Smooth muscle cell (in vitro differentiated cells): ENCODE measurements at regions not wholly inside any gene's neighbourhood (a gene's known extent, or its start where the extent isn't known, plus 50 kb on each side); places are given as distances from the start of the nearest gene placed in this dataset.

Source experiments
- DNase-seq: peaks from one replicate; lab custom pipeline; 2025; ENCODE audit not compliant: unreplicated experiment; lab: John Stamatoyannopoulos, UW
- H2AFZ ChIP-seq: fragments of 200-600 bp; sonication (generic); 2 replicates; pipeline ENCODE4 v1.6.0; 2016; ENCODE audit warnings: antibody characterized with exemption, low read depth, mild to moderate bottlenecking
- H3F3A ChIP-seq: fragments of 200-600 bp; sonication (generic); 2 replicates; pipeline ENCODE4 v1.6.0; 2017; ENCODE audit warnings: antibody characterized with exemption, low read depth
- H3K27ac ChIP-seq: fragments of 200-600 bp; sonication (generic); 2 replicates; pipeline ENCODE4 v1.5.1; 2016; ENCODE audit warnings: low read depth, mild to moderate bottlenecking
- H3K27me3 ChIP-seq: fragments of 200-600 bp; sonication (generic); 2 replicates; pipeline ENCODE4 v1.6.1; 2016; ENCODE audit warnings: low read depth, mild to moderate bottlenecking
- H3K36me3 ChIP-seq: fragments of 200-600 bp; sonication (generic); 2 replicates; pipeline ENCODE4 v1.5.1; 2016; ENCODE audit warnings: low read depth
- H3K4me1 ChIP-seq: fragments of 200-600 bp; sonication (generic); 2 replicates; pipeline ENCODE4 v1.5.1; 2016; ENCODE audit warnings: low read depth
- H3K4me2 ChIP-seq: fragments of 200-600 bp; sonication (generic); 2 replicates; pipeline ENCODE4 v1.6.0; 2016; ENCODE audit warnings: mild to moderate bottlenecking
- H3K4me3 ChIP-seq: fragments of 200-600 bp; sonication (generic); 2 replicates; pipeline ENCODE4 v1.5.1; 2016; ENCODE audit warnings: mild to moderate bottlenecking
- H3K79me2 ChIP-seq: fragments of 200-600 bp; sonication (generic); 2 replicates; pipeline ENCODE4 v1.6.0; 2016; ENCODE audit warnings: low read depth, mild to moderate bottlenecking
- H3K9ac ChIP-seq: fragments of 200-600 bp; sonication (generic); 2 replicates; pipeline ENCODE4 v1.6.0; 2016; ENCODE audit warnings: low read depth
- H3K9me3 ChIP-seq: fragments of 200-600 bp; sonication (generic); replicated peaks from 2 replicates; pipeline ENCODE4 v1.5.1; 2016; ENCODE audit warnings: low read depth
- H4K20me1 ChIP-seq: fragments of 200-600 bp; sonication (generic); 2 replicates; pipeline ENCODE4 v1.6.0; 2016; ENCODE audit warnings: low read depth
- WGBS: methylation state at CpG from one replicate; pipeline ENCODE4 v1.1.7; 2016; ENCODE audit warnings: low lambda C conversion rate; 5-methylcytosine and 5-hydroxymethylcytosine counted together
- TF ChIP-seq, protein P1 (sequence below): fragments of 200-600 bp; sonication (generic); IDR thresholded peaks from 2 replicates; pipeline ENCODE4 v1.5.1; 2017; ENCODE audit warnings: borderline replicate concordance, mild to moderate bottlenecking, antibody characterized with exemption; ENCODE audit not compliant: insufficient read depth, poor library complexity, severe bottlenecking

DNA sequence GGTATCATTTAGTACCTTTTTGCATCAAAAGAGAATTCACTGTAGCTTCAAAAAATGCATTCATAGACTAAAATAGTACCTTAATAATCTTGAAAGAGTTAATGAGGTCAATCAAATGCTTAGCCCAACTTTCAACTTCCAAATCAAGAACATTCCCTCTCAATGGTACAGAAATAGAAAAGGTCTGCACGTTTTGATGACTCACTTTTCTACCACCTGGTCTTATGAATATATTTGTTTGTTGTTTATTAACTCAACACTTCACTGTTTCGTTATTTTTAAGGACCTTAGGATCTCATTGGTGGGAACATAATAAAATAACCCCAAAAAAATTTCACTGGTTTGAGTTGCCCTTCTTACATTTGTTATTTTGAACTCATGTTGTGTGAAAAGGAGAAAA is 229.5 kb downstream of the MEF2C start:
- no peak for DNase-seq
- Histone ChIP-seq H3K36me3 (no peaks in the 10 kb centered on the region), H3K27ac (no peak overlapping the region), H3K4me3 (no peak overlapping the region), H3K4me2 (no peak overlapping the region), H3F3A (no peaks in the 10 kb centered on the region), H3K27me3 (peaks cover 61% of the 10 kb centered on the region), H3K9me3 (no peaks in the 10 kb centered on the region), H4K20me1 (no peaks in the 10 kb centered on the region), H3K79me2 (no peaks in the 10 kb centered on the region), H3K9ac (no peak overlapping the region), H2AFZ (no peak overlapping the region), H3K4me1 (no peaks in the 10 kb centered on the region)
- WGBS: 56% methylated on average over 2 of the region's 2 CpGs
- TF ChIP-seq, protein P1, sequence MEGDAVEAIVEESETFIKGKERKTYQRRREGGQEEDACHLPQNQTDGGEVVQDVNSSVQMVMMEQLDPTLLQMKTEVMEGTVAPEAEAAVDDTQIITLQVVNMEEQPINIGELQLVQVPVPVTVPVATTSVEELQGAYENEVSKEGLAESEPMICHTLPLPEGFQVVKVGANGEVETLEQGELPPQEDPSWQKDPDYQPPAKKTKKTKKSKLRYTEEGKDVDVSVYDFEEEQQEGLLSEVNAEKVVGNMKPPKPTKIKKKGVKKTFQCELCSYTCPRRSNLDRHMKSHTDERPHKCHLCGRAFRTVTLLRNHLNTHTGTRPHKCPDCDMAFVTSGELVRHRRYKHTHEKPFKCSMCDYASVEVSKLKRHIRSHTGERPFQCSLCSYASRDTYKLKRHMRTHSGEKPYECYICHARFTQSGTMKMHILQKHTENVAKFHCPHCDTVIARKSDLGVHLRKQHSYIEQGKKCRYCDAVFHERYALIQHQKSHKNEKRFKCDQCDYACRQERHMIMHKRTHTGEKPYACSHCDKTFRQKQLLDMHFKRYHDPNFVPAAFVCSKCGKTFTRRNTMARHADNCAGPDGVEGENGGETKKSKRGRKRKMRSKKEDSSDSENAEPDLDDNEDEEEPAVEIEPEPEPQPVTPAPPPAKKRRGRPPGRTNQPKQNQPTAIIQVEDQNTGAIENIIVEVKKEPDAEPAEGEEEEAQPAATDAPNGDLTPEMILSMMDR: no peak

DNA sequence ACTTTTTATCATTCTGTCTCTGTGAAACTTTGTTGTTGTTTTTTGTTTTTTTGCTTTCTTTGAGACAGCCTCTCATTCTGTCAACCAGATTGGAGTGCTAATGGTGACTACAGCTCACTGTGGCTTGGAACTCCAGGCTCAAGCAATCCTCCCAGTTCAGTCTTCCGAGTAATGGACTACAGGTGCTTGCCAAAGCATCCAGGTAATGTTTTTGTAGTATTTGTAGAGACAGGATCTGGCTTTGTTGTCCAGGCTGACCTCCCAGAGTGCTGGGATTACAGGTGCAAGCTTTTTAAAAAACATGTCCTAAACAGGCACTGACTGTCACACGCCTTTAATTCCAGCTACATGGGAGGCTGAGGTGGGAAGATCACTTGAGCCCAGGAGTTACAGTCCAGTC is 235.1 kb downstream of the MEF2C start:
- Histone ChIP-seq H3K9ac (no peak overlapping the region), H3F3A (no peaks in the 10 kb centered on the region), H2AFZ (no peak overlapping the region), H3K36me3 (no peaks in the 10 kb centered on the region), H3K4me1 (no peaks in the 10 kb centered on the region), H3K9me3 (no peaks in the 10 kb centered on the region), H3K79me2 (no peaks in the 10 kb centered on the region), H3K27me3 (peaks cover 29% of the 10 kb centered on the region), H3K27ac (no peak overlapping the region), H3K4me3 (no peak overlapping the region), H3K4me2 (no peak overlapping the region), H4K20me1 (no peaks in the 10 kb centered on the region)
- DNase-seq: no peak
- 83% methylated on average over 2 of the region's 2 CpGs for WGBS
- TF ChIP-seq, protein P1: no peak

DNA sequence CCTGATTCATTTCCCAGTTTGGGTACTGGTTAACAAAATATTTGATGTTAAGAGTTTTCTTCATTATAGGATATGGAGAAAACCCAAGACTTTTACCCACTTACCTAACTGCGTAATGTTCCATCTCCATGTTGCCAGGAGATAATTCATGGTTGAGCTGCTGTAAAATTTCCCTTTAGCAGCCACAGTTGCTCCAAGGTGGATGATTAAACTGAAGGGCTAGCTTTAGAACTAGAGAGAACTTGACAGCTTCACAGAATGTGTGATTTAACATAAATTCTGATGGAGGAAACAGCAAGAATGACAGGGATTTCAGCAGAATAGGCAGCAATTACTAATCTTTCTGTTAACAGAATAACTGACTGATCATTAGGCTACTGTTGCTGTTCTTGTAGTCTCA is 236.1 kb downstream of the MEF2C start:
- Histone ChIP-seq H3K27ac (no peak overlapping the region), H3K4me1 (no peaks in the 10 kb centered on the region), H3K4me2 (no peak overlapping the region), H3K27me3 (peaks cover 27% of the 10 kb centered on the region), H3K36me3 (no peaks in the 10 kb centered on the region), H3F3A (no peaks in the 10 kb centered on the region), H3K4me3 (no peak overlapping the region), H3K9me3 (no peaks in the 10 kb centered on the region), H3K79me2 (no peaks in the 10 kb centered on the region), H2AFZ (no peak overlapping the region), H3K9ac (no peak overlapping the region), H4K20me1 (no peaks in the 10 kb centered on the region)
- WGBS: 86% methylated on average over 1 of the region's 1 CpG
- no peak for DNase-seq
- TF ChIP-seq, protein P1: no peak

DNA sequence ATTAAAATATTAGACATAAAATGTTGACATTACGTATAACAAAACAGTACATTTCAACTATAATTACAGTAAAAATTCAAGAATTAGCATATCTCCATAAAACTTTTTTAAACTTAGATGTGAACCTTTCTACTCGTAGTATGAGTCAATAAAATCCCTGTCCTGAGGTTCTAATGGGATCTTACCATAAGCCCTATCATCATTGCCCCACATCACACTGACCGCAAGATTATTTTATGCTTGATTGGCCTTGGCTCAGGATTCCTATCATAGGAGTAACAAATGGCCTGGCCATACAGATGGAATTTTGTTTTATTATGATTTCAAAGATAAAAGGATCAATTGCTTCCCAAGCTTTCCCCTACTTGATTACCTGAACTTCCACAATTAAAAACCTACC is 238.3 kb downstream of the MEF2C start:
- H2AFZ ChIP-seq: no peak overlapping the region
- no peak overlapping the region for H3K27ac ChIP-seq
- H3K79me2 ChIP-seq: no peaks in the 10 kb centered on the region
- peaks cover 7% of the 10 kb centered on the region for H3K27me3 ChIP-seq
- 89% methylated on average over 3 of the region's 3 CpGs for WGBS
- no peak overlapping the region for H3K4me3 ChIP-seq
- TF ChIP-seq, protein P1: no peak
- DNase-seq: no peak
- H3F3A ChIP-seq: no peaks in the 10 kb centered on the region
- H3K9ac ChIP-seq: no peak overlapping the region
- no peaks in the 10 kb centered on the region for H3K9me3 ChIP-seq
- no peaks in the 10 kb centered on the region for H3K36me3 ChIP-seq
- no peaks in the 10 kb centered on the region for H3K4me1 ChIP-seq
- no peaks in the 10 kb centered on the region for H4K20me1 ChIP-seq
- no peak overlapping the region for H3K4me2 ChIP-seq
